SK-N-SH (cell line): ENCODE measurements at regions not wholly inside any gene's neighbourhood (a gene's known extent, or its start where the extent isn't known, plus 50 kb on each side); places are given as distances from the start of the nearest gene placed in this dataset.
A peak's percentile ranks its signal among the peaks of the same experiment; 100 is the strongest.

ENCODE experiments used
- CHD2 ChIP-seq: fragments of 150-350 bp; IDR thresholded peaks from 2 replicates; pipeline ENCODE4 v1.6.1; 2018; ENCODE audit warnings: low read length; ENCODE audit not compliant: partially characterized antibody
- CTCF ChIP-seq: fragments of 200-600 bp; sonication (generic); IDR thresholded peaks from 2 replicates; pipeline ENCODE4 v1.6.1; 2017; ENCODE audit warnings: antibody characterized with exemption, mild to moderate bottlenecking, moderate library complexity
- EP300 ChIP-seq, 2 experiments: IDR thresholded peaks; 2 replicates each; pipeline versions ENCODE4 v1.4.0 to v1.6.1; 2012; ENCODE audit warnings: borderline replicate concordance in 1 of 2, low read depth in 1 of 2, low read length in 1 of 2
- FOXM1 ChIP-seq: IDR thresholded peaks from 2 replicates; pipeline ENCODE4 v1.4.0; 2012; ENCODE audit warnings: low read depth, mild to moderate bottlenecking
- POLR2AphosphoS5 ChIP-seq: IDR thresholded peaks from 2 replicates; pipeline ENCODE4 v1.6.1; 2012; ENCODE audit warnings: low read depth, low read length
- RAD21 ChIP-seq: IDR thresholded peaks from 2 replicates; pipeline ENCODE4 v1.6.1; 2012; ENCODE audit warnings: mild to moderate bottlenecking, low read length
- REST ChIP-seq: IDR thresholded peaks from 2 replicates; pipeline ENCODE4 v1.6.1; 2012; ENCODE audit warnings: mild to moderate bottlenecking, low read depth, low read length, moderate library complexity
- USF2 ChIP-seq: fragments of 150-350 bp; IDR thresholded peaks from 2 replicates; pipeline ENCODE4 v1.6.1; 2017; ENCODE audit warnings: antibody characterized with exemption, low read length, low read depth, borderline replicate concordance
- YY1 ChIP-seq: IDR thresholded peaks from 2 replicates; pipeline ENCODE4 v1.4.0; 2012; ENCODE audit warnings: low read depth, mild to moderate bottlenecking
- TF ChIP-seq, protein P1 (sequence below): IDR thresholded peaks from 2 replicates; pipeline ENCODE4 v1.4.0; 2012; ENCODE audit warnings: low read depth, borderline replicate concordance
- TF ChIP-seq, protein P2 (sequence below): IDR thresholded peaks from 2 replicates; pipeline ENCODE4 v1.4.0; 2012; ENCODE audit warnings: low read depth, borderline replicate concordance

DNA sequence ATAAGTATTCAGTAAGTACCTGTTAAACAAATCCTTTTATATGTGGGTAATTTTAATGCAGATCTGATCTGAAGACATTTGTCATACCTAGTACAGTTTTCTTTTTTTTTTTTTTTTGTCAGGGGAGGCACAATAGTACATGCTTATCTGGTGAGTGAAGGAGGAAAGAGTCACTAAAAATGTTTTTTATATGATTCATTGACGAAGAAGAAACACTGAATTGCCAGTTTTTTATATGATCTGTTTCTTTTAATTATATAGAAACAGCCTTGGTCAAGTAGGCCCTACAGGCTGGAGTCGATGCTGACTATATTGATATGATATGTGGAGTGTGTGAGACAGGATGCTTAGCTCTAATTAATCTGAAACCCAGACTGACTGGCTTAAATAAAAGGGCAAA lies 315.2 kb downstream of the PSAT1 start:
- TF ChIP-seq CTCF, result no peak
- no peak for TF ChIP-seq POLR2AphosphoS5
- no peak for TF ChIP-seq YY1
- TF ChIP-seq USF2, result no peak
- TF ChIP-seq, protein P1, sequence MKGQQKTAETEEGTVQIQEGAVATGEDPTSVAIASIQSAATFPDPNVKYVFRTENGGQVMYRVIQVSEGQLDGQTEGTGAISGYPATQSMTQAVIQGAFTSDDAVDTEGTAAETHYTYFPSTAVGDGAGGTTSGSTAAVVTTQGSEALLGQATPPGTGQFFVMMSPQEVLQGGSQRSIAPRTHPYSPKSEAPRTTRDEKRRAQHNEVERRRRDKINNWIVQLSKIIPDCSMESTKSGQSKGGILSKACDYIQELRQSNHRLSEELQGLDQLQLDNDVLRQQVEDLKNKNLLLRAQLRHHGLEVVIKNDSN, result no peak
- no peak for TF ChIP-seq CHD2
- no peak for TF ChIP-seq FOXM1
- peak in 1 of 2 experiments; percentile 69; a peak in 1 of 4 replicates for TF ChIP-seq EP300 (IDR thresholded peaks at IDR 0.05; ENCODE audit: borderline replicate concordance in 1 of 2, low read depth in 1 of 2, low read length in 1 of 2)
- TF ChIP-seq REST, result no peak
- TF ChIP-seq RAD21, result no peak
- TF ChIP-seq, protein P2, sequence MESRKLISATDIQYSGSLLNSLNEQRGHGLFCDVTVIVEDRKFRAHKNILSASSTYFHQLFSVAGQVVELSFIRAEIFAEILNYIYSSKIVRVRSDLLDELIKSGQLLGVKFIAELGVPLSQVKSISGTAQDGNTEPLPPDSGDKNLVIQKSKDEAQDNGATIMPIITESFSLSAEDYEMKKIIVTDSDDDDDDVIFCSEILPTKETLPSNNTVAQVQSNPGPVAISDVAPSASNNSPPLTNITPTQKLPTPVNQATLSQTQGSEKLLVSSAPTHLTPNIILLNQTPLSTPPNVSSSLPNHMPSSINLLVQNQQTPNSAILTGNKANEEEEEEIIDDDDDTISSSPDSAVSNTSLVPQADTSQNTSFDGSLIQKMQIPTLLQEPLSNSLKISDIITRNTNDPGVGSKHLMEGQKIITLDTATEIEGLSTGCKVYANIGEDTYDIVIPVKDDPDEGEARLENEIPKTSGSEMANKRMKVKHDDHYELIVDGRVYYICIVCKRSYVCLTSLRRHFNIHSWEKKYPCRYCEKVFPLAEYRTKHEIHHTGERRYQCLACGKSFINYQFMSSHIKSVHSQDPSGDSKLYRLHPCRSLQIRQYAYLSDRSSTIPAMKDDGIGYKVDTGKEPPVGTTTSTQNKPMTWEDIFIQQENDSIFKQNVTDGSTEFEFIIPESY, result no peak
